H1 (cell line): ENCODE measurements at regions not wholly inside any gene's neighbourhood (a gene's known extent, or its start where the extent isn't known, plus 50 kb on each side); places are given as distances from the start of the nearest gene placed in this dataset.

Source experiments
- ASH2L ChIP-seq: fragments of 200-600, 300-600 bp; sonication (generic); IDR thresholded peaks from one replicate; pipeline ENCODE4 v1.7.1; 2017; ENCODE audit warnings: low read length
- CBX8 ChIP-seq: fragments of 300-800, 300-1000 bp; sonication (generic); IDR thresholded peaks from 2 replicates; pipeline ENCODE4 v1.7.1; 2016; ENCODE audit warnings: low read depth, low read length, borderline replicate concordance
- EP300 ChIP-seq, 2 experiments: IDR thresholded peaks; 1 replicate in 1 of 2; 2 replicates in 1 of 2; pipeline ENCODE4 v1.6.1; 2011 to 2012; ENCODE audit warnings: low read depth in 2 of 2, low read length in 2 of 2, mild to moderate bottlenecking in 2 of 2, borderline replicate concordance in 1 of 2, inconsistent platforms in 1 of 2, moderate library complexity in 1 of 2
- EZH2 ChIP-seq: fragments of 200-600 bp; sonication (generic); IDR thresholded peaks from 2 replicates; pipeline ENCODE4 v1.7.1; 2012; ENCODE audit warnings: low read depth, mild to moderate bottlenecking, moderate library complexity, low read length, inconsistent platforms; ENCODE audit not compliant: severe bottlenecking
- NRF1 ChIP-seq: IDR thresholded peaks from 2 replicates; pipeline ENCODE4 v1.6.1; 2011; ENCODE audit warnings: mild to moderate bottlenecking, low read depth, low read length, improper control_type of control experiment

- no peak for TF ChIP-seq CBX8
- no peak for TF ChIP-seq NRF1
- no peak for TF ChIP-seq EP300 (IDR thresholded peaks at IDR 0.05; ENCODE audit: borderline replicate concordance in 1 of 2, low read depth in 2 of 2, low read length in 2 of 2)
- no peak for TF ChIP-seq EZH2
- TF ChIP-seq ASH2L = no peak
These were observed 192.0 kb upstream of the LNX1 start for GRCh38 chr4:53783208-53783859.
